HG03469 (cell line): ENCODE measurements at regions not wholly inside any gene's neighbourhood (a gene's known extent, or its start where the extent isn't known, plus 50 kb on each side); places are given as distances from the start of the nearest gene placed in this dataset.

Experiments
- ATAC-seq: cut with Tn5 transposase; IDR thresholded peaks from one replicate; pipeline ENCODE4 v1.9.1; 2021; ENCODE audit warnings: mild to moderate bottlenecking, moderate library complexity, moderate number of reproducible peaks; ENCODE audit not compliant: unreplicated experiment

DNA sequence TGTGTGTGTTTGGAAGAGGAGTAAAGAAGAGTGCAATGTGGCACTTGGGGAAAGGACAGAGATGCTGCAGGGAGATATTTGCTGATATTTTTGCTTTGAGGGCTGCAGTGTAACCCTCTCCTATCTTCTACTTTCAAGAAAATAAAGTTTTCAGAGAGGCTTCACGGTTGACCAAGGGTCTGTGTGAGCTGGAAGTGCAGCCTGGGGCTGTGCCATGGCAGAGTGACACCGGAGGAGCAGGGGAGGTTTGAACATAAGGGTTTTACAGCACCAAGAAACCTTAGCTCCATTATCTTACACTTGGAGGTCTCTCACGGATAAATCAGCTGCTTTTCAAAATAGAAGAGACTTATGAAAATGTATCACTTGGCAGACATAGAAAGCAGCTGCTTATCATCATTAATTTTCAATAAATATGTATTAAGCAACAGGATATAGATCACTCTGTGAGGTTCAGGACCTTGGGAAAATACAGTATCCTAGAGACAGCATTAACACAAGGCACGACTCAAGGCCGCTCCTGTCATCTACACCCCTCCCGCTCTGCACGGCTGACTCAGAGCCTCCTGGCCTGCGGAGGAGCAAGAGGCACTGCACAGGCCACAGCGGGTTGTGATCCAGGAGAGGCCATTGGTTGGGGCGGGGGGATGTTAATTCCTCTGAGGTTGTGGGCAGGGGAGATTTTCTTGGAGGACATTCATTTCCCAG, 127.8 kb downstream of the COPS8 start:
- ATAC-seq, result no peak

DNA sequence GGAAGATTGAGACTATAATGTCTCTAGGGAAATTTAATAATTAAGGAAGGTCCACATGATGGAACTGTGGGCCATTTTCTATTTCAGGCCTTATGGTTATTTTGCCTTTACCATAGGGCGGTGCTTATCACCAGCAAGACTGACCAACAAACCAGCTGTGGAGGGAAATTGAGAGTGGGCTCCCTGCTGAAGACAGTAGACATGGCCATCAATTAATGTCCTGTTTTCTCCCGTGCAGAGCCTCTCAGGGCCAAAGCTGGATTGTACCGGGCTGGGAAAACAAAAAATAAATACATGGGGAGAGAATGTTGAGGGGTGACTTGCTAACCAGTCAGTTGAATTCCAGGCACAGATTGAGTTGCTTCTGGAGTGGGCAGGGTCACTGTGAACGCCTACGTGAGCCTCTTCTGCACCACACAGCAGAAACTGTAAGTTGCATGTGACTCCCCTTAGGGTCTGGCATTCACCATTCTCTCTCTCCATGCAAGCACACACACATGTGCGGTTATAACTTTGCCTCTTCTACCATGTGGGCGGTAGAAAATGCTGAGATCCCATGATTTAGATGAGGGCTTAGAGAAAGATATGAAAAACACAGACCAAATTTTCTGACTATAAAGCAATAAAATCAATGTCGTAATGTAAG, 128.5 kb downstream of the COPS8 start:
- no peak for ATAC-seq

DNA sequence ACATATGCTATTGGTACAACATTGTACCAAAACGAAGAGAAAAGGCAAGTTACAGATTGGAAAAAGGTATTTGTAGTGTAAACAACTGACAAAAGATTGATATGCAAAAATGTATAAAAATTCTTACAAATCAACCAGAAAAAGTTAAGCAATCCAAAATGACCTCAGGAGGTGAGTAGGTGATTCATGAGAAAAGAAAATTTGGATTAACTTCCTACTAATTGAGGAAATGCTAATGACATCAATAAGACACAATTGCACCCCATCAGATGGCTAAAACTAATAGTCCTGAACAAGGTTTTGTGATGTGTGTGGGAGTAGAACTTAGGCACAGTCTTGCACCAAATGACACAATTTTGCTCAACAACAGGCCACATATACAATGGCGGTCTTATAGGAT, 129.3 kb downstream of the COPS8 start:
- no peak for ATAC-seq

DNA sequence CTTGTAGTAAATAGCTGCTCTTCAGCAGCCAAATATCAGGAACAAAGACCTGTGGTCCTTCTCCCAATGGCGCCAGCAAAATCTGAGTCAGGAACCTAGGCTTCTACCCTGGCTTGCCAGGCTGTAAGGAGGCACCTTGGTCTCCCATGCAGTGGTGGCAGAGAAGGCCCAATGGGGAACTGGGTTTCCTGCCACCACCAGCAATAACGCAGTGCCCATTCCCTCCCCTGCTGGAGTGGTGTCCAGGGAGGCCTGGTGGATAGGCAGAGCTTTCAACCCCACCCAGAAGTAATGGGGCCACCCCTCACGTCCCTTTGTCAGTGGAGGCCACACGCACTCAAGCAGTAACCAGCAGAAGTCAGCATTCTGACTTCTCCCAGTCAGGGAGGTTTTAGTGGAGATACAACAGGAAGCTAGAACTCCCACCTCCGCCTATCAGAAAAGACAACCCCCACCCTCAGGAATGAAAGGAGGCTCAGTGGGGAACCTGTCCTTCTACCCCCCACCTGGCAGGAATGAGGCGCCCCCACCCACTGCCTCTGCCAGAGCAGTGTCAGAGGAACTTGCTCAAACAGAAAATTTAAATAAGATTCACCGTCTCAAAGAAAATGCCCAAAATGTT, 132.4 kb downstream of the COPS8 start:
- no peak for ATAC-seq

DNA sequence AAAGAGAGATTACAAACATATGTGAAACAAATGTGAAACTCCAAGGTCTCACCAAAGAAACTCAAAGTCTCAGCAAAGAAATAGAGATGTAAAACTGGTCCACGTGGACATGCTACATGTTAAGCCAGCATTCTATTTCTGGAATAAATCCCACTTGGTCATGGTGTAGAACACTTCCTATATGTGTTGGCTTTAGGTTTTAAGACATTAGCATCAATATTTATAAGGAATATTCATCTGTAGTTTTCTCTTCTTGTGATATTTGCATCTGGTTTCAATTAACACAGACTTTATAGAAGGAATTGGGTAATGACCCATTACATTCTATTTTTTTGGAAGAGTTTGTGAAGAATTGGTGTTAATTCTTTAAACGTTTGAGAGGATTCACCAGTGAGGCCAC, 133.1 kb downstream of the COPS8 start:
- ATAC-seq, result no peak

DNA sequence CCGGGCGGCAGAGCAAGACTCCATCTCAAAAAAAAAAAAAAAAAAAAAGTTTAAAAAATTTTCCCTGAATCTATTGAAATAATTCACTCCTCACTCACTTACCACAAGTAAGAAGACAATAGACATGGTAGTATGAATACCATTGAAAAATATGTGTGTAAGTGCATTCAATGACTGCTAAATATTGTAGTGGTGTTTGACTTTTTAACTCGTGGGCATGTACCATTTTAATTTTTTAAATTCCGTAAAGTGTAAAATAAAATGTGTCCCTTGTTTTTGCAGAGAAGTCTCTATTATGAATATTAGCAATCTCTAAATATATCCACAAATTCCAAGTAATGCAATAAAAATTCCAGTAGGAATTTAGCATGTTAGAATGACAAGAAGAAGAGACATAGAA, 134.1 kb downstream of the COPS8 start:
- ATAC-seq, result no peak

DNA sequence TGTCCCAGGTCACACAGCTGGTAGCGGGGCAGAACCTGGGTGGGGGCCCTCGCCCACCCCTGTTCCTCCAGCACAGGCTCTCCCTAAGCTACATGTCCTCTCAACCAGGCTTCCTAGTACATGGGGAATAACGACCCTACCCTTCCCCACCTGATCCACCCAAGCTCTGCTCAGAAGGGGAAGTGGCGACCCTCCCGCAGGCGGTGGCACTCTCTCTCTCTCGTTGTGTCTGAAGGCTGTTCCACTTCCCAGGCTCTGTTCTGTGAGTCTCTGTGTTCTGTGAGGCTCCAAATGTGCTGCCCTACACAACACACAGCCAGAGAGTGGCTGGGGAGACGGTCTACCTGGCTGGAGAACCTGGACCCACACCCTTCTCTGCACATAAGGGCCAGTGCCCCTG, 135.8 kb downstream of the COPS8 start:
- ATAC-seq, result no peak

DNA sequence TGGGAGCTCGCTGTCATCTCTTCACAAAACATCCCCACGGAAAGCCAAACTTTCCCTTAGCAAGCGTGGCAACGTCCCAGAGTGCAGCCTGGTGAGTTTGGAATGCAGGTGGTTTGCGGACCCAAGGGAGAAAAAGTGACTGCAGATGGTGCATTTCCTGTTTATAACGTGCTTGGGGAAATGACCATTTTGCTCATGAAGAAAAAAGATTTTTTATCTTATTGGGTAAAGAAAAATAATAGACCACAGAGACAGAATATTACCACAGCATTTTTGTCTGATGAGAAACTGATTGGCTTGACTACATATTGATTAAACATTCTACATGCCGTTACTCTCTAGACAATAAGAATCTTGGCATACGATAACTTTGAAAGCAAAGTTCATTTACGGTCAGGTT, 136.5 kb downstream of the COPS8 start:
- ATAC-seq, result no peak

DNA sequence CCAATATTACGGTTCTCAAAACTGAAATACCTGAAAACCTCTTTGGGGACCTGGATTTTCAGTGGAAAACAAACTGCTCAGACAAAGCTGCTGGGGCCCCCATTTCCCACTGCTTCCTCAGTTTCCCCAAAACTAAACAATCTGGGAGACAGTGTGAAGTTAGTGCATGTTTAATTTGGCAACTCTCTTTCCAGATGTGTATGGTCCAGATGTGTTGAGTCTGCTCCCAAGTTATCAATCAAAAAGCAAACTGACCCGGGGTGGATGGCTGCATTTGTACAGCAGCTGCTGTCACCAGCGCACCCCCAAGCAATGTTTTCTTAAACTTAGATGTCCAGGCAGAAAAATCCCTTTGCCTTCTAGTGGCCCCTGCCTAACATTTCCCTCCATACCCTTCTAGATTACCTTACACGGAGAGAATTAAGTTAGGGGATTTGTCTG, 136.9 kb downstream of the COPS8 start:
- ATAC-seq, result no peak

DNA sequence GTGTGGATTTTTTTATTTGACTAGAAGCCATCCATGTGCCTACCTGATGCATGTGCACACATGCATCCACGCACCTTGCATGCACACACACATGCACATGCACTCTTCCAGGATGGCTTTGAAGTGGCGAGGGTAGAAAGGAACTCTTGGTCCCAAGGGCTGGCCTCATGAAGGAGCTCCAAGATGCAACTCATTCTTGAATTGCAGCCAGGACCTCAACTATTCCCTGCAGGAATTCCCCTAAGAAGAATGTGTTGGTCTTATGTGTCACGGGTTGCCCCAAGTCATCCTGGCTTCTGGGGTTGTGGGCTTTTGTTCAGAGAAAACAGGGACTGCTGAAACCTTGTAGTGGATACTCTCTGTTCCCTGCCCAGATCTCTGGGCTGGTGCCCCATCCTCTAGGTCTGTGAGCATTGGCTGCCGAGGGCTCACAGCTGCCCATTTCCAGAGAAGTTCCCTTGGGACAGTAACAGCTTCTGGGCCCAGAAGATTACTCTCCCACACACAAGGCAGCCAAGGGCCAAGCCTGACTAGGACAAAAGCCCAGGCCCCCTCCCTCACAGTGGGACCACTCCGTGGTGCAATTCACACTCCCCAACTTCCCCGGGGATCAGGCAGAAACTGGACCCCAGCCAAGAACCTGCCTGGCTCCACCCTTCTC, 137.6 kb downstream of the COPS8 start:
- ATAC-seq, result no peak

DNA sequence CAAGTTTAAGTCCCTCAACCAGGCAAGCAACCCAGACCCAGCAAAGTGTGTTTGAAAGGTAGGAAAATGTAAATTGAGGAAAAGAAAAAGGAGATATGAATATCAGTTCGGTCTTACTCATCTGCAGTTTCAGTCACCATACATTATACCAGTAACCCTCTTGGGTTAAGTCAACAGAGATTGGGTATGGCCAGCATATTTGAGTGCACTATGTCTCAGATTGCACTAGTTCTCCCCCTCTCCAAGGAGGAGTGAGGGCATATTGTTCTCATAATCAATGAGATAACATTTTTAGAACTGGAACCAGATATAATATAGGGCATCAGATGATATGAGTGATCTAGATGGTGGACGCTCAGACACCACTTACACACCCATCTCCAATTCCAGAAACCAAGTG, 141.5 kb downstream of the COPS8 start:
- ATAC-seq, result no peak

DNA sequence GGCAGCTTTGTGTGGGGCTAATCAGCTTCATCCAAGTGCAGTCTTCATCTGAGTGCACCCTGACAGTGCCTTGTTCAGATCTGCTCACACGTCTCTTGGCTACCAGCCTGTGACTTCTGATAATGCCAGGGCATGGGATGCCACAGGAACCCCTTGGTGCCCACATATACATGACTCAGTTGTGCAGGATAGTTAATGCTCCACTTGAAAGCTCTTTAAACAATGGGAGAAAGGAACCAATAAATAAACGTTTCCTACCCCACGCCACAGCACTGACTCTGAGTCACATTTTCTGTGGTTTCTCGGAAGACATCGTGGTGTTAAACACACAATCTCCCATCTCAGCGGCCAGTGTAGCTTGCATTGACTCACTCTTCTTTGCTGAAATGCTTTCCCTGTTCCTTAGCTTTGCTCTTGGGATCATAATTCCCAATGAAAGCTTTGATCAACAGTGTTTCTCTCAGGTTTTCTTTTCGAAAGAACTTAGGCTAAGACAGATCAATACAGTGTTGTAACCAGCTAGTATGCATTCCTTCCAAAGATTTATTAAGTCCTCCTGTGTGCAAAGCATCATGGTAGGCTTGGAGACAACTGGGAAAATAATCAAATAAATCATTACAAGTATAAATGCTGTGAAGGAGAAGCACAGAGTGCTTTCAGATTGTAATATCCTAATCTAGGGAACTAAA, 142.0 kb downstream of the COPS8 start:
- ATAC-seq, result no peak

DNA sequence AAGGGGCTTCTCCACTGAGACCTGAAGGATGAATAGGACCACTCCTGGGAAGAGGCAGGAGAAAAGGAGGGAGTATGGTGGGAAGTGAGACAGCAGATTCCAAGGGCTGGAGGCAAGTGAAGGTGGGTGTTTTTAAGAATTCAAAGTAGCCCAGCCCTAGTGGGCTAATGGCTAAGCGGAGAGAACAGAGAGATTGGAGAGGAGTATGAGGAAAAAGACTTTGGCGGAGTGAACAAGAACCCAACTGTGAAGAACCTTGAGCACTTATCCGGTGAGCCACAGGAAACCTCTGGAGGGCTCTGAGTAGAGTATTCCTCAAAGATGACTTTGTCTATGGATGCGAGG, 142.6 kb downstream of the COPS8 start:
- ATAC-seq, result no peak

DNA sequence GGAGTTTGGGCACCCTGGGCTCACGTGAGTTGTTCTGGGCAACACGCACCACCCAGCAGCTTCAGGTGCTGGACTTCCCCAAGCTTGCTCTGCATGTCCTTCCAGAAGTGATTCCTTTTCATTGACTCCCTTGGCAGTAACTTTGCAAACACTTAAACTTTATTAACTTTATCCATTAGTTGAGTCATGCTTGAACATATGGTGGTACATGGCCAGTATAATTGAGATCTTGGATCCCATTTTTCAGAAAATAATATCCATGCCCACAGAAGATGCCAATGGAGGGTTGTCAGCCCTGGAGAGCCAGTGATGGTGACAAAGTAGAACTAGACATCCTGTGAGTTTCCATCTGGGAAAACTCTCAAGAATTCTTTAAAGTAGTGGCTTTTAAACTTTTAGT, 144.2 kb downstream of the COPS8 start:
- ATAC-seq, result no peak

DNA sequence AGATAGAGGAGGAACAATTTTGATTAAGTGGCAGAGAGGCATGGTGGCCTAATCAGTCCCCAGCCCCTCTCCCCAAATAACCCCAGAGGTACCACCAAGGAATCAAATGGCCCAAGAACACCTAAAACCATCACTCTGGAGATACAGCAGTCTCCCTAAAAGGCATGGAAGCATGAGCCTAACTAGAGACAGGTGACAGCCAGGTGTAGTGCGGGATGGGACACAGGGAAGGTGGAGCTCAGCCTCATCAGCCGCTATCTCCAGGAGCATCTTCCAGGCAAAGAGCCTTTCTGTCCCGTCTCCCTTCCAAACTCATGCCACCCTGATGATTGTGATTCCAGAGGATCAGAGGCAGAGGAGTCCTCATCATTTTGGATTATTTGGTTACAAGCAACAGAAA, 144.7 kb downstream of the COPS8 start:
- ATAC-seq, result no peak

DNA sequence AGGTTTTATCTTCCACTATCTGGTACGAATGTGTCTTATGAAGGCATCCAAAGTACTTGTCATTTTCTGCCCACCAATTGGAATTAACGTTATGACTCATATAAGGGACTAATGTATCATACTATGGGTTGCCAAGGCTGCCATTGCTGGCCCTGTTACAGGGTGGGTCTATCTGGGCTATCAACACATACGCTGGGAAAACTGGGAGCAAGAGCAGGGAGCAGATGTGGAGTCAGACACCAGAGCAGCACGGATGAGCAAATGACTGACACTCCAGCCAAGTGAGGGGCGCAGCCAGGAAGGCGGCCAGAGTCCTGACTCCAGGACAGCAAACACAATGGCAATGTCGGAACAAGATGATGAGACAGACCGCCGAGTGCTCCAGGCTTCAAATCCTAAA, 145.9 kb downstream of the COPS8 start:
- ATAC-seq, result no peak

DNA sequence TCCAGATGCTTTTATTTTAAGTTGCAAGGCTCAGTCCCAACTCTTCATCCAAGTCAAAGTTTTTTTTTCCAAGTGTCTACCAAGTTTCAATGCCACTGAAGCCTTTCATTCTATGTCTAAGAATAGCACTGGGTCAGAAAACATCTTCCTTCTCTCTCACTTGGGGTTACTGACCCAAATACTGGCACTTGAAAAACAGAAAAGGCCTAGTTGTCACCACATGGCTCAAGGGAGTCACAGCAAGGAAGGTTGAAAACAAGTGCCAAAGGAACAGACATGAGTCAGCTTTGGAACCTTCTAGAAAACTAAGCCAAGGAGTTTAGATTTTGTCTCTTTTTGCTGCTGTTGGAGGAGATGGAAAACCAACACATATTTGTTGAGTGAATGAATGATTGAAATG, 146.5 kb downstream of the COPS8 start:
- ATAC-seq, result no peak

DNA sequence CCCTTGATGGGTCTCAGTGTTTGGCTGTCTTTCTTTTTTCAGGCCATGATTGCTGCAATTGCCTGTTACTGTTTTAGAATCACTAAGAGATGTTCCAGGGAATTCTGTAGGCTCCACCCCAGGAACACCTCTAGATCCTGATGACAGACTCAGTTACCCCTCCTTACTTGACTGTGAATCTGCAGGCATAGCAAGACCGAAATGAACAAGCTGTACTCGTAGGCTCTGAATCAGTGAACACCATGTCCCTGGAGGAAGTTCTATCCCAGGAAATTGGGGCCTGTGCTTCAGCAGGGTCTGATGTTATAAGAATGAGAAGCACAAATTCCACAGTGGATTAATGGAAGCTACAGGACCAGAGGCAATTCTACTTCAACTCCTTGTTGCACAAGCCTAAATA, 148.6 kb downstream of the COPS8 start:
- ATAC-seq, result no peak

DNA sequence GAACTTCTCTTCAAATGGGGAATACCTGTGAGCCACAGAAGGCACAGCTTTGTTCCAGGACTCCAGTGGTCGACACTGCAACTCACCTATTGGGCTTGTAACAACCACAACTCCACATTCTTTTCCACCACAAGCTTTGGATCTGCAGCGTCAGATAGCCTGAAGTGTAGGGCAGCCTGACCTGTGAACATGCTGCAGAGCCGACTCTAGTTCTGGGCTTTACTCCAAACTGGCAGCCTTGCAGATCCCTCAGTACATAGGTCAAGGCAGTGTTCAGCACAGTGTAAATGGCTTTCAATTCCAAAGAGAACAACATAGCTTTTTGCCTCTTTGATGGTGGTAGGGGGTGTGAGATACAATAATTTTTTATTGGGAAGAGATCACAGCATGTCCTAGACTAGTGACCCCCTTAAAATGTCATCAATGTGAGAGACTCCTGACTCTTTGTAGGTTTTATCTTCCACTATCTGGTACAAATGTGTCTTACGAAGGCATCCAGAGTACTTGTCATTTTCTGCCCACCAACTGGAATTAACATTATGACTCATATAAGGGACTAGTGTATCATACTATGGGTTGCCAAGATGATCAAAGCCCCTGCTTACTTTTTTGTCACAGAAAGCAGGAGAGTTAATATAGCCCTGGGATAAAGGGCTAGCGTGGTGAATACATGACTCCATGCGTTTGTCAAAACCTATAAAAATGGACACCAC, 149.8 kb downstream of the COPS8 start:
- ATAC-seq, result no peak

DNA sequence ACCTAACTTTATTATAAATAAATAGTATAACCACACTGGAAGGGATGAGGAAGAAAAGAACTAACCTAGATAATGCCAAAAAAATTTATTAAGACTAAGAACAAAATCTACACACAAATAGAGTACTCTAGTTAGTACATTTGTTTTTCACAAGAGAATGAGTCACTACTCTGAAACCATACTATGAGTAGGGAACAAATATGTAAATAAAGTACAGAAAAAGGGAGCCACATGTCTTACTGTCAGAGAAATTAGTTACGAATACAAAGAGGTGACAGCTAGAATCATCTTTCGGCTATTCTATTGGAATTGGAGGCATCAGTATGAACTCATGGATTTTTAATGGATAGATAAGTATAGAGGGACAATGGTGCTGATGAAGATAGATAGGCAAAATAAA, 150.5 kb downstream of the COPS8 start:
- no peak for ATAC-seq

DNA sequence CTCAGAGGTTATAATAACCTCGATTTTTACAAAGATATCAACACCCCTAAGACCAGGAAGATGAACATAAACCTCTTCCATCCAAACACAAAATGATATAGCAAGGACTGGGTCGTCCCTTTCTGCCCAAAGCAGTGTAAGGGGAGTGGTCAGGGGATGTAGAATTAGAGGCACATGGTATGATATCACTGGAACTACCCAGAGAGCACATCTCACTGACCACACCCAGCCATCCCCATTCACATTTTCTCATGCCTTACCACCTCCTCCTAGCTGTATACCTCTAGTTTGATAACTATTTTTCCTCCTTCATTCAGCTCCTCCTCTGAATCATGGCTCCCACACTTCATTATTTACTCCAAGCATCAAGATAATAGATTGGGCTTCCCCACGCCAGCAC, 152.6 kb downstream of the COPS8 start:
- ATAC-seq, result no peak
